ENCODE measurements at regions not wholly inside any gene's neighbourhood (a gene's known extent, or its start where the extent isn't known, plus 50 kb on each side); places are given as distances from the start of the nearest gene placed in this dataset.

DNA sequence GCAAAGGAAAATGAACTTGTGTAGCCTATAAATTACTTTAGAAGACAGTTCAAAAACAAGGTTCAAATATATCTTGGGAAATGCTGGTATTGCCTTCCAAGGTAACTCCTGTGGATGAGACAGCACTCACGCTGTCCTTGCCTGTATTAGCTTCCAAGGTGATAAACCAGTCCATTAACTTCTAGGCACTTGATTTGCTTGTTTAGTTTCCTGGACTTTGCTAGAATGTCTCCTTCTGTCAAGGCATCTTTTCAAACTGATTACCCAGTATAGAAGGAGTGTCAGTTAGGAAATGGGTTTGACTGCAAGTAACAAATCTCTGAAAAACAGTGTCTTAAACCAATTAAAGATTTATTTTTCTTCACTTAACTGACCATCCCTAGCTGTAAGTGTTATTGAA lies 103.4 kb upstream of the SLC22A23 start:
- TF ChIP-seq, protein P1, sequence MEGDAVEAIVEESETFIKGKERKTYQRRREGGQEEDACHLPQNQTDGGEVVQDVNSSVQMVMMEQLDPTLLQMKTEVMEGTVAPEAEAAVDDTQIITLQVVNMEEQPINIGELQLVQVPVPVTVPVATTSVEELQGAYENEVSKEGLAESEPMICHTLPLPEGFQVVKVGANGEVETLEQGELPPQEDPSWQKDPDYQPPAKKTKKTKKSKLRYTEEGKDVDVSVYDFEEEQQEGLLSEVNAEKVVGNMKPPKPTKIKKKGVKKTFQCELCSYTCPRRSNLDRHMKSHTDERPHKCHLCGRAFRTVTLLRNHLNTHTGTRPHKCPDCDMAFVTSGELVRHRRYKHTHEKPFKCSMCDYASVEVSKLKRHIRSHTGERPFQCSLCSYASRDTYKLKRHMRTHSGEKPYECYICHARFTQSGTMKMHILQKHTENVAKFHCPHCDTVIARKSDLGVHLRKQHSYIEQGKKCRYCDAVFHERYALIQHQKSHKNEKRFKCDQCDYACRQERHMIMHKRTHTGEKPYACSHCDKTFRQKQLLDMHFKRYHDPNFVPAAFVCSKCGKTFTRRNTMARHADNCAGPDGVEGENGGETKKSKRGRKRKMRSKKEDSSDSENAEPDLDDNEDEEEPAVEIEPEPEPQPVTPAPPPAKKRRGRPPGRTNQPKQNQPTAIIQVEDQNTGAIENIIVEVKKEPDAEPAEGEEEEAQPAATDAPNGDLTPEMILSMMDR (conservative IDR thresholded peaks at IDR 0.05; ENCODE audit: low read depth, low read length), result no peak
- TF ChIP-seq EZH2 (IDR thresholded peaks at IDR 0.05; ENCODE audit: borderline replicate concordance, low read depth, low read length, poor library complexity, severe bottlenecking), result no peak
